HG02973 (cell line): ENCODE measurements at regions not wholly inside any gene's neighbourhood (a gene's known extent, or its start where the extent isn't known, plus 50 kb on each side); places are given as distances from the start of the nearest gene placed in this dataset.

ENCODE experiments used
- ATAC-seq: cut with Tn5 transposase; IDR thresholded peaks from one replicate; pipeline ENCODE4 v1.9.1; 2021; ENCODE audit warnings: moderate library complexity; ENCODE audit not compliant: unreplicated experiment

GRCh38 chr3:31367518-31367917, 165.2 kb upstream of the STT3B start:
- no peak for ATAC-seq

GRCh38 chr3:31369637-31370379, 162.9 kb upstream of the STT3B start:
- no peak for ATAC-seq

GRCh38 chr3:31370380-31370666, 162.4 kb upstream of the STT3B start:
- no peak for ATAC-seq

GRCh38 chr3:31370681-31371080, 162.0 kb upstream of the STT3B start:
- ATAC-seq, result no peak

GRCh38 chr3:31371484-31372177, 161.1 kb upstream of the STT3B start:
- ATAC-seq, result no peak

- no peak for ATAC-seq
These were observed 159.0 kb upstream of the STT3B start for GRCh38 chr3:31373681-31374080.

- no peak for ATAC-seq
These were observed 155.6 kb upstream of the STT3B start for GRCh38 chr3:31377045-31377642.

GRCh38 chr3:31378231-31378630, 154.5 kb upstream of the STT3B start:
- no peak for ATAC-seq

GRCh38 chr3:31379598-31379997, 153.1 kb upstream of the STT3B start:
- no peak for ATAC-seq

GRCh38 chr3:31382856-31383255, 149.9 kb upstream of the STT3B start:
- ATAC-seq, result no peak

- no peak for ATAC-seq
These were observed 148.6 kb upstream of the STT3B start for GRCh38 chr3:31384117-31384516.

GRCh38 chr3:31389939-31390338, 142.8 kb upstream of the STT3B start:
- ATAC-seq, result no peak

GRCh38 chr3:31390466-31390865, 142.3 kb upstream of the STT3B start:
- no peak for ATAC-seq

- no peak for ATAC-seq
These were observed 141.6 kb upstream of the STT3B start for GRCh38 chr3:31391150-31391549.

- ATAC-seq, result peak; percentile 82
These were observed 140.2 kb upstream of the STT3B start for GRCh38 chr3:31392568-31392967.

- ATAC-seq, result no peak
These were observed 133.5 kb upstream of the STT3B start for GRCh38 chr3:31399271-31399670.

- ATAC-seq, result no peak
These were observed 130.6 kb upstream of the STT3B start for GRCh38 chr3:31402117-31402516.

GRCh38 chr3:31403197-31403596, 129.5 kb upstream of the STT3B start:
- ATAC-seq, result no peak

GRCh38 chr3:31404871-31405270, 127.9 kb upstream of the STT3B start:
- ATAC-seq, result no peak

GRCh38 chr3:31405515-31405914, 127.2 kb upstream of the STT3B start:
- no peak for ATAC-seq

- ATAC-seq, result no peak
These were observed 125.8 kb upstream of the STT3B start for GRCh38 chr3:31406896-31407295.

GRCh38 chr3:31407665-31408064, 125.1 kb upstream of the STT3B start:
- ATAC-seq, result no peak
